ENCODE measurements at regions not wholly inside any gene's neighbourhood (a gene's known extent, or its start where the extent isn't known, plus 50 kb on each side); places are given as distances from the start of the nearest gene placed in this dataset.

GRCh38 chr5:172503925-172504700 lies 49.8 kb upstream of the SH3PXD2B start:
- H3K27me3 Mint-ChIP-seq (ENCODE audit: insufficient read depth, unreplicated experiment), result no peaks in the 10 kb centered on the region
- H3K27ac Mint-ChIP-seq (ENCODE audit: low read depth, unreplicated experiment), result peak overlapping the region; percentile 77
- TF ChIP-seq, protein P1, sequence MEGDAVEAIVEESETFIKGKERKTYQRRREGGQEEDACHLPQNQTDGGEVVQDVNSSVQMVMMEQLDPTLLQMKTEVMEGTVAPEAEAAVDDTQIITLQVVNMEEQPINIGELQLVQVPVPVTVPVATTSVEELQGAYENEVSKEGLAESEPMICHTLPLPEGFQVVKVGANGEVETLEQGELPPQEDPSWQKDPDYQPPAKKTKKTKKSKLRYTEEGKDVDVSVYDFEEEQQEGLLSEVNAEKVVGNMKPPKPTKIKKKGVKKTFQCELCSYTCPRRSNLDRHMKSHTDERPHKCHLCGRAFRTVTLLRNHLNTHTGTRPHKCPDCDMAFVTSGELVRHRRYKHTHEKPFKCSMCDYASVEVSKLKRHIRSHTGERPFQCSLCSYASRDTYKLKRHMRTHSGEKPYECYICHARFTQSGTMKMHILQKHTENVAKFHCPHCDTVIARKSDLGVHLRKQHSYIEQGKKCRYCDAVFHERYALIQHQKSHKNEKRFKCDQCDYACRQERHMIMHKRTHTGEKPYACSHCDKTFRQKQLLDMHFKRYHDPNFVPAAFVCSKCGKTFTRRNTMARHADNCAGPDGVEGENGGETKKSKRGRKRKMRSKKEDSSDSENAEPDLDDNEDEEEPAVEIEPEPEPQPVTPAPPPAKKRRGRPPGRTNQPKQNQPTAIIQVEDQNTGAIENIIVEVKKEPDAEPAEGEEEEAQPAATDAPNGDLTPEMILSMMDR (IDR thresholded peaks at IDR 0.05; ENCODE audit: unreplicated experiment), result no peak
- intact Hi-C loops (cut with micrococcal nuclease), result no loop called here
- no TSS peak for BruUV-seq (replicated peaks)
- H3K4me1 Mint-ChIP-seq (ENCODE audit: insufficient read depth, unreplicated experiment), result peaks cover 23% of the 10 kb centered on the region
- H3K4me3 Mint-ChIP-seq (ENCODE audit: unreplicated experiment), result peak overlapping the region; percentile 9
- ChIA-PET POLR2A (interaction anchor here (0.5 to 2.0 kb wide), 13 partner anchors 9 to 271 kb away, joined by 3 to 12 read pairs (median 3); partner anchors contain the start of gene NEURL1B), CTCF (interaction anchor here (0.7 to 1.5 kb wide), 6 partner anchors 23 to 138 kb away, joined by 3 to 6 read pairs (median 3); no protein-coding TSS in a partner anchor)
- peak; percentile 53 for DNase-seq (ENCODE audit: unreplicated experiment)
- H3K36me3 Mint-ChIP-seq (ENCODE audit: insufficient read depth, unreplicated experiment), result no peaks in the 10 kb centered on the region
- no peaks in the 10 kb centered on the region for H3K9me3 Mint-ChIP-seq (ENCODE audit: unreplicated experiment)
